ENCODE measurements at regions not wholly inside any gene's neighbourhood (a gene's known extent, or its start where the extent isn't known, plus 50 kb on each side); places are given as distances from the start of the nearest gene placed in this dataset.

DNA sequence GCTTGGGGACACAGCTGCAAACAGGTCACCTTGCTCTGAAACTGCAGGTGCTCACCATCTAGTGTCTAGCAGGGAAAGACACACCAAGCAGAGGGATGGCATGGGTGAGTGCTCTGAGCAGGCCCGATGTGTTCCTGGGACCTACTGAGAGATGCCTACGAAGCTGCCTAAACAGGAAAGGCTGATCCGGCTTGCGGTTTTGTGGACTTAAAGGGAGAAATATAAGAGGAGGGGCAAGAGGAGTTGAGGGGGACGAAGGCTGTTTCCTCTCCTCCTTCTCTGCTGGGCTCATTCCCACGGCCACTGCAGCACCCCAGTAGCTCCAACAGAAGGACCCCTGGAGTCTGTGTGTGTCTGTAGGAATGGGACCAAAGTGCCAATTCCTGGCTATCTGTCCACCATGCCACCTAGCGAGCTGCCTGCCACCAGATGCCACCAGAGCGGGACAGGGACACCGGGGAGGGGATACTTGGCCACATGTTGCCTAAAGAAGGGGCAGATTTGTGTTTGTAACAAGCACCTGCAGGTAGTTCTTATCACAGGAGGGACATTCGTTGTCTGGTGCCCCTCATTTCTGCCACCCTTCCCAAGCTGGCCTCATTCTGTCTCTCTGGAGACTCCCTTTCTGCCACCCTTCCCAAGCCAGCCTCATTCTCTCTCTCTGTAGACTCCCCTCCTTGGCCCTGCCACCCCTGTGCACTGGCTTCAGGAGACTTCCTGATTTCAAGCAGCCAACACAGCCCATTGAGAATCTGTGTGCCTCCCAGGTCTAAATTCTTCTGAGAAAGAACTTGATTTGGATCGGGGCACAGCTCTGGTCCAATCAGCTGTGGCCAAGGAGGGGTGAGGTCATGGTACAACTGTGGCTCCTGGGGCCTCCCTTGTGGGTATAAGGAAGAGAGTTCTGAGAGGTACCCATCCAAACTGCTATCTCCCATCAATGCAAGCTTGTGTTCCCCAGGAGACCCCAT, 221.8 kb downstream of the ANKRD60 start:
- BruUV-seq (replicated peaks): no TSS peak
- Histone ChIP-seq H4K20me1 (ENCODE audit: insufficient read depth) (no peaks in the 10 kb centered on the region), H3K4me2 (ENCODE audit: low read length) (no peak overlapping the region), H3K9me3 (ENCODE audit: control insufficient read depth in 1 of 2, insufficient read depth in 1 of 2, low read depth in 1 of 2, low read length in 2 of 2) (no peaks in the 10 kb centered on the region), H3K4me3 (replicated peaks in 1 of 2; ENCODE audit: low read depth in 1 of 2, low read length in 2 of 2) (no peak overlapping the region), H3K4me1 (ENCODE audit: control insufficient read depth in 1 of 2, insufficient read depth in 2 of 2, low read length in 2 of 2) (no peaks in the 10 kb centered on the region), H2AFZ (ENCODE audit: low read depth, low read length, poor library complexity, severe bottlenecking) (no peak overlapping the region), H3K79me2 (ENCODE audit: insufficient read depth, low read length) (no peaks in the 10 kb centered on the region), H3K27ac (ENCODE audit: low read depth, low read length) (no peak overlapping the region), H3K36me3 (ENCODE audit: control insufficient read depth in 1 of 2, insufficient read depth in 2 of 2, low read length in 2 of 2) (no peaks in the 10 kb centered on the region), H3K9me2 (ENCODE audit: insufficient read depth) (no peaks in the 10 kb centered on the region), H3K9ac (ENCODE audit: low read length) (no peak overlapping the region), H3K27me3 (ENCODE audit: insufficient read depth, low read length) (peaks cover 7% of the 10 kb centered on the region; the same call in 1 of the 2 replicates)
- no peak for TF ChIP-seq POLR2AphosphoS5 (IDR thresholded peaks at IDR 0.05; ENCODE audit: low read depth, low read length)
- TF ChIP-seq, protein P1, sequence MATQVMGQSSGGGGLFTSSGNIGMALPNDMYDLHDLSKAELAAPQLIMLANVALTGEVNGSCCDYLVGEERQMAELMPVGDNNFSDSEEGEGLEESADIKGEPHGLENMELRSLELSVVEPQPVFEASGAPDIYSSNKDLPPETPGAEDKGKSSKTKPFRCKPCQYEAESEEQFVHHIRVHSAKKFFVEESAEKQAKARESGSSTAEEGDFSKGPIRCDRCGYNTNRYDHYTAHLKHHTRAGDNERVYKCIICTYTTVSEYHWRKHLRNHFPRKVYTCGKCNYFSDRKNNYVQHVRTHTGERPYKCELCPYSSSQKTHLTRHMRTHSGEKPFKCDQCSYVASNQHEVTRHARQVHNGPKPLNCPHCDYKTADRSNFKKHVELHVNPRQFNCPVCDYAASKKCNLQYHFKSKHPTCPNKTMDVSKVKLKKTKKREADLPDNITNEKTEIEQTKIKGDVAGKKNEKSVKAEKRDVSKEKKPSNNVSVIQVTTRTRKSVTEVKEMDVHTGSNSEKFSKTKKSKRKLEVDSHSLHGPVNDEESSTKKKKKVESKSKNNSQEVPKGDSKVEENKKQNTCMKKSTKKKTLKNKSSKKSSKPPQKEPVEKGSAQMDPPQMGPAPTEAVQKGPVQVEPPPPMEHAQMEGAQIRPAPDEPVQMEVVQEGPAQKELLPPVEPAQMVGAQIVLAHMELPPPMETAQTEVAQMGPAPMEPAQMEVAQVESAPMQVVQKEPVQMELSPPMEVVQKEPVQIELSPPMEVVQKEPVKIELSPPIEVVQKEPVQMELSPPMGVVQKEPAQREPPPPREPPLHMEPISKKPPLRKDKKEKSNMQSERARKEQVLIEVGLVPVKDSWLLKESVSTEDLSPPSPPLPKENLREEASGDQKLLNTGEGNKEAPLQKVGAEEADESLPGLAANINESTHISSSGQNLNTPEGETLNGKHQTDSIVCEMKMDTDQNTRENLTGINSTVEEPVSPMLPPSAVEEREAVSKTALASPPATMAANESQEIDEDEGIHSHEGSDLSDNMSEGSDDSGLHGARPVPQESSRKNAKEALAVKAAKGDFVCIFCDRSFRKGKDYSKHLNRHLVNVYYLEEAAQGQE (IDR thresholded peaks at IDR 0.05; ENCODE audit: low read depth): no peak
- no peak for TF ChIP-seq TCF7L2 (IDR thresholded peaks at IDR 0.05; ENCODE audit: borderline replicate concordance, extremely low read depth, insufficient read depth, insufficient read length)
- no peak for TF ChIP-seq ZNF274 (IDR thresholded peaks at IDR 0.05; ENCODE audit: low read depth, low read length)
- TF ChIP-seq ZFX (IDR thresholded peaks at IDR 0.05): no peak
- TF ChIP-seq SP1 (IDR thresholded peaks at IDR 0.05; ENCODE audit: low read depth): no peak
- TF ChIP-seq JUND (IDR thresholded peaks at IDR 0.05): no peak
- TF ChIP-seq FOSL1 (IDR thresholded peaks at IDR 0.05; ENCODE audit: low read depth): no peak
- no peak for TF ChIP-seq CEBPB (IDR thresholded peaks at IDR 0.05; ENCODE audit: low read depth)
- no peak for TF ChIP-seq EZH2 (IDR thresholded peaks at IDR 0.05)
- TF ChIP-seq ELF1 (IDR thresholded peaks at IDR 0.05; ENCODE audit: borderline replicate concordance, low read depth): no peak
- TF ChIP-seq POLR2A (IDR thresholded peaks at IDR 0.05; ENCODE audit: borderline replicate concordance, extremely low read depth, insufficient read depth, insufficient read length): no peak
- no peak for TF ChIP-seq SIN3A (IDR thresholded peaks at IDR 0.05; ENCODE audit: low read depth)
- intact Hi-C loops (cut with micrococcal nuclease): no loop called here
- ChIA-PET RAD21 (ENCODE audit: low non-redundant PET in 1 of 2, low total read pairs in 2 of 2, uncharacterized antibody in 2 of 2, unreplicated experiment in 2 of 2) (no interaction called here), POLR2A (no interaction called here), CTCF (no interaction called here)
- DNase-seq (ENCODE audit: low read depth, low spot score) (no peak), ATAC-seq (no peak)

Data from HCT116 (cell line).